Stimulated activated CD4-positive, alpha-beta T cell treated with anti-CD3 and anti-CD28 coated beads, Interleukin-4, amount 100 ng/mL, for 4 hours (primary cell): ENCODE measurements at regions not wholly inside any gene's neighbourhood (a gene's known extent, or its start where the extent isn't known, plus 50 kb on each side); places are given as distances from the start of the nearest gene placed in this dataset.

Experiments used
- DNase-seq, 2 experiments: peaks; one replicate each; pipeline ENCODE4 v3.0.0-alpha.2; 2020

DNA sequence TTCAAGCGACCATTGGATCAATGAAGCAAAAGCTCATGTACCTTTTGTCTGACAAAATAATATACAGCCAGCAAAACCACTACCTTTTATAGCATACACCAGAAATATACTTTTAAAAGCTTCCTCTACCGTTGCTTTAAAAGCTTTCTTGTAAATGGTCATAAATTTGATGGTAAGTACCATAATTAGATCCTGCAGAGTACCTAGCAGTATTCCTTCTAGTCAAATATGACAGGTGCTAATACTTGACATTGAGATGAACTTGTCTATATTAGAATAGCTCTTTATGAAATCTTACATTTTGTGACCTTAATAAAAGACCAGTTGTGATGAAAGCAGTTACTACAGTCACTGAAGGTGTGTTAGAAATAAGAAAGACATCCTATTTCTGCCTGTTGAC lies 340.5 kb upstream of the ANO3 start:
- DNase-seq = no peak

DNA sequence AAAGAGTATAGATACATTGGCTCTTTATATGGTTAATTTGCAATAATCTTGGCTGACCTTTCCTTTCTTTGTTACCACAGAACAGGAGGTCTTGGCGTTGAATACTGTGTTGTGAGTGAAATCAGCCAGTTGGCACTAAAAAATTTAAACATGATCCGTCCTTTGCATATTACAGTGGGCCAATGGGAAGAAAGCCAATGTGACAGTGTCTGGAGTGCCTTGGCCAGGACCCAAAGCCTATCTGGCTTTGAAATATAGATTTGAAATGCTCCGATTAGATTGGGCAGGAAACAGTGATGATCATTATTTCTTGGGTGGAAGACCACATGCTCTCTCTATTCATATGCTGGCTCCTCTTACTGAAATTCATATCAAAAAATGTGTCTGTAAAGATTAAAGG lies 339.6 kb upstream of the ANO3 start:
- no peak for DNase-seq

DNA sequence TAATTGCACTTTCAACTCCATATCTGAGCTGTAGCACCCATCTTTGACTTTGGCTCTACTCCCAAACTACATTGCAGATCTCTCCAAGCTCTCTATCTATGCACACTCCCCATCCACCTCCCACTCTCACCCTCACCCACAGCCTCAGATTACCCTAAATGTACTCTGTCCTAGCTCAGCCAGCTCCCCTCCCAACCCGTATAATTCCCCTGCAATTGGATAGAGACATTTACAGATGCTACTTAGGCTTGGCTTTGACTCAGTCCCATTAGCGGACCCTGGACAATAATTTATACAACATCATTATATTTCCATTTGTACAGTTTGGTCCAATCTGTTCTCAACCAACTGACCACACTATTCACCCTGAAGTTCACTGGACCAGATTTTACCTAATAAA lies 338.9 kb upstream of the ANO3 start:
- DNase-seq = no peak

DNA sequence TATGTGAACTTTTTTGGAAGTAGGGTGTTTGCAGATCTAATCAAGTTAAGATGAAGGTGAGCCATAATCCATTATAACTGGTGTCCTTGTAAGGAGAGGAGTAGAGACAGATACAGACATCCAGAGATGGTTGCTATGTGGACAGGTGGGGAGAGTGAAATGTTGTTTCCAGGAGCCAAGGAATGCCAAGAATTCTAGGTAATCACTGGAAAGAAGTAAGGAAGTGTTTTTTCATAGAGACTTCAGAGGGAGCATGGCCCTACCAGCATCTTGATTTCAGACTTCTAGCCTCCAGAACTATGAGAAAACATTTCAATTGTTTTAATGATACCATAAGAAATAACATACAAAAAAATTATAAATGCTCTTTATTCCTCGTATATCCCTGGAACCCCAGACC lies 320.5 kb upstream of the ANO3 start:
- no peak for DNase-seq

DNA sequence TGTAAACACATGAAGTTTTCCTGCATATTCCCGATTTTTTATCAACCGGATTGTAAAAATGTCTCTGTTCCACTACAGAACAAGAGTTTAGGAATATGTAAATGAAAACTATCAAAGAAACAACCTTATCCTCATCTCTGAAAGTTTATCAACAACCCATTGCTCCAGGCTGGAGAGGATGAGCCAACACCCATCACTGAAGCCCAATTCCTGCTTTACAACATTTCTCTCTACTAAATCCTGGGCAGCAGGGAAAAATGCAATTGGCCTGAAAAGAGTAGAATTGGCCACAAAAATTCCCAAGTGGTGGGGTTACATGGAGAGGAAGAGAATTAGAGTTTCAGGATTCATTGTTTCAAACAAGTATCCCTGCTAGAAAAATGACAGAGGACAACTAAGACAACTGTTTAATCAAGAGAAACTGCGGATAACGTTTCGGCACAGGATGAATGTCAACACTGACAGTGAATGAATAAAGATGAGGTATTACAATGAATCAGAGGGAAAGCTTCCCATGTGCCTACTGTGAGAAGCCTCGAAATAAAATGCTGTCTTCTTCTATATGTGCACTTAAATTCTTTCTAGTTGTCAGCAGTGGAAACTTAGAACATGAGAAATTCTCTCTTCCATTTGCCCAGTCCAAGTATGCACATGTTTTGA lies 317.3 kb upstream of the ANO3 start:
- no peak for DNase-seq

DNA sequence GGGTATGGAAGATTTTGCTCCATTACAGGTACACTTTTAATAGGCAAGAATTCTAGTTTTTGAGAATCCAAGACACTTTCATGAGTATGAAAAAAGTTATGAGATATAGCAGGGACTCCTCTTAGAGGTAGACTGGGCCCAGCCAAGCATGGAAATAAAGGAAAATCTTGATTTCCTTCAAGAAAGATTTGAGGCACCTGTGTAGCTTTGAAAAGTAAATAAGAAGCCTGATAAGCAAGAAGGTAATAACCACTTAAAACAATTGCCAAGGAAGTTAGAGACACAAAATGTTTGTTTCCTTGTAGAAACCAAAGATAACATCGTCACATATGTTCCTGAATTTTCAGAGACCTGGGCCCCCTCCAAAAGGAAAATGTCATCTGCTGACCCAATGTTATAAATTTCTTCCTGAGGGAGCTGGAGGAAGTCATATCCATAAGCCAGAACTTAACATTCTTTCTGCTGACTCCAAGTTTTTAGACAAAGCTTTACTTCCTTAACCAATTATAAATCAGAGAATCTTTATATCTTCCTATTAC lies 314.5 kb upstream of the ANO3 start:
- no peak for DNase-seq

DNA sequence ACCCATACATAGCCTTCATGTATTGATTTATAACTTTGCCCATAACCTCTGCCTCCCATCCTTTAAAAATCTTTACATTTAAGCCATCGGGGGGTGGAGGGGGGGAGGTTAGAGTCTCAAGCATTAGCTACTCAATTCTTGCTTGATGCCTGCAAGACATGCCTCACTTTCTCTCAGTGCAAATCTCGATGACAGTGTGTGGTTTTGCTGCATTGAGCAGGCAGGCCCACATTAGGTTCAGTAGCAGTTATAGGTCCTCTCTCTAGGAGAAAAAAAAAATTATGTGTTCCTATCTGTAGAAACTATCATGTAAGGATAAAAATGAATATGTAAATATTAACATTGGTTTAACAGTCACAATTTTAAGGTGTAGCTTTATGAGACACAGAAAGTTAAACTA lies 314.0 kb upstream of the ANO3 start:
- DNase-seq = no peak

DNA sequence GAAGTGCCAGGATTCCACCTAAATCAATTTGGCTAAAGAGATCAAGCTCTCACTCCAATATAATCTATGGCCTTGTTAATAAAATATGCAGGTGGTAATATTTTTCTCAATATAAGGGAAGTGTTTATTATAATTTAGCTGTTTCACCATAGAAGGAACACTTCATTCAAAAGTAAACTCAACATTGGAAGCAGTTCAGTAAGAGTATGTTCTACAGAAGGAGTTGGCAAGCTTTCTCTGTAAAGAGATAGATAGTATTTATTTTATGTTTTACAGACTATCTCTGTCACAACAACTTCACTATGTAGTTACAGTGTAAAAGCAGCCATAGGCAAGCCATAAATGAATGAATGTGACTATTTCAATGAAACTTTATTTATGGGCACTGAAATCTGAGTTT lies 313.6 kb upstream of the ANO3 start:
- DNase-seq = no peak

DNA sequence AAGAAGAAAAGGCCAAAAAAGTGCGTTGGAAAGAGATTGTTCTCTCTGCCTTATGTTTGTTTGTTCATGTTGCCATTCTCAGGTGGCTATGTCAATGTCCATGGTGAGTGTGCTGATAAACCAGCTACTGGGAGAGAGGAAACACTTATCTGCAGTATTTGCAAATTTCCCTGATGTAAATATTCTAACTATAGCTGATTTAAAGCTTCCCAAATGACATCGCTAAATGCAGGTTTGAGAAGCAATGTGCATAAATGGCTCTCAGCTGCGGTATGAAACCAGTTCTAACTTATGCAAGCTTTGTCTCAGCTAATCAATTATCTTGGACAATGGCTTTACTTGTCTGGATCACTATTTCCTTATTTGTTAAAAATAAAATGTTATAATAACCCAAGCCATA lies 312.5 kb upstream of the ANO3 start:
- DNase-seq = no peak

DNA sequence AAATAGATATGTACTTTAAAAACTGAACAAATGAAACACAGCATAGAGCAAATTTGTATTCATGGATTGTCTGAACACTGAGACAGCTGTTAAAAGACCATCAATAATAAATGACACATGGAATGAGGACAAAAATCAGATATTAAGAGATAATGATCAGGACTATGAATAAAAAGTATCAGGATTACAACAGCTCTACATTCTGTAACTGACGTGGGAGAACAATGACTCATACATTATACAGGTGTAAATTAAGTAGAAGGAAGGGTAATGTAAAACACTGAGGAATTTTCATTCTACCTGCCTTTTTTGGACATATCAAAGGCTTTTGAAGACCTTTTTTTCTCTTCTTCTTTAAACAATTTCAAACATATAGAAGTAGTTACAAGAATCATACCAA lies 310.9 kb upstream of the ANO3 start:
- no peak for DNase-seq

DNA sequence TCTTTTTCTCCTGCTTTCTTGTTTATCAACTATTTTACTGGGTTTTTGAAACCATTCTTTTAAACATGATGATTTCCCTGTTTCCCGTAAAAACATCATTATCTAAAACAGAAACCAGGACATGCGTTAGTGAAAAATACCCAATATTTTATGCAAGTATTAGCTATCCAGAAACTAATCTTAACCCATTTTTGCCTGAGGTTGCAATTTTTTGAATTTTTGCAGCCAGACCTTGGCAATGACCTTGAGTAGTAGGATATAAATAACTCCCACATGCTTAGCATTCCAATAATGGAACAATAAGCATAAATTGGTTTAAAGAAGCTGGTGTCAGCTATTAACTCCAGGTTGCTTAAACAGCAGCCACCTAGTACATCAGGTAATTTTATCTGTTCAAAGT lies 308.9 kb upstream of the ANO3 start:
- DNase-seq = no peak

DNA sequence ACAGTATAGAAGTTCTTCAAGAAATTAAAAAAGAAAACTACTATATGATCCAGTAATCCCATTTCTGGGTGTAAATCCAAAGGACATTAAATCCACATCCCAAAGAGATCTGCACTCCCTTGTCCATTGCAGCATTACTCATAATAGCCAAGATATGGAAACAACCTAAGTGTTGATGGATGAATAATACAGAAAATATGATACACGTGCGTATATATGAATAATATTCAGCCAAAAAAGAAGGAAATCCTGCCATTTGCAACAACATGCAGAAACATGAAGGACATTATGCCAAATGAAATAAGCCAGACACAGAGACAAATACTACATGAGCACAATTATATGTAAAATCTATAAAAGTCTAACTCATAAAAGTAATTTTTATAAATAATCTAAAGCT lies 306.3 kb upstream of the ANO3 start:
- no peak for DNase-seq

DNA sequence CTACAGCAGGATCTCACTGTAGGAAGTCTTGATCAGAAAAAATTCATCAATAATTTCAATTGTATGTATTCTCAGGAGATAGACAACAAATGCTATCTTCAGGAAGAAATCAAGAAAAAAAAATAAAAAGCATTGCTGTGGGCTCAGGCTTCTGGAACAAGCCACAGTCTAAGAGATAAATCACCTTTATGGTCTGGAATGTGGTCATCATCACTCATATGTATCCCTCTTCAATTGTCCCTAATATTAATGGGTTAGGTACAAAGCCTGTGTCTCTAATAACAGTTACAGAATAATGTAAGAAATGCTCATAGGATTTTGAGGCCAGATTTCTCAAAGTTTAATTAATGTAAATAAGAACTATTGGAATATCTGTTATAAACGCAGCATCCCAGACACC lies 305.9 kb upstream of the ANO3 start:
- no peak for DNase-seq

DNA sequence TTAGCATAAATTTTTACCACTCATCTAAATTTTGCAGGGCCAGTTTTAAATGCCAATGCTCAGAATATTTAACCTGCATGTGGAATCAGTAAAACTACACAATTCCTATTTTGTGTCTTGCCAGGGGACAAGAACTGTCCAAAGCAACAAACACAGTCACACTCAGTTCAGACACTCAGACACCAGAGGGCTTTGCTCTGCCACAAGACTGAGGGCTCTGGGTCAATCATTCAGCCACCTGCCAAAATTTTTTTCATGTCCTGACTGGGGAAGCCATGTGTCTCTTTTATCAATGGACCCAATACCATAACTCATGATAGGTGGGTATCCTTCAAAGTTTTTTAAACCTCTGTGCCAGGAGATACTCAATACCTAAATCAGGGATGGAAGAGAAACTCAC lies 304.0 kb upstream of the ANO3 start:
- no peak for DNase-seq

DNA sequence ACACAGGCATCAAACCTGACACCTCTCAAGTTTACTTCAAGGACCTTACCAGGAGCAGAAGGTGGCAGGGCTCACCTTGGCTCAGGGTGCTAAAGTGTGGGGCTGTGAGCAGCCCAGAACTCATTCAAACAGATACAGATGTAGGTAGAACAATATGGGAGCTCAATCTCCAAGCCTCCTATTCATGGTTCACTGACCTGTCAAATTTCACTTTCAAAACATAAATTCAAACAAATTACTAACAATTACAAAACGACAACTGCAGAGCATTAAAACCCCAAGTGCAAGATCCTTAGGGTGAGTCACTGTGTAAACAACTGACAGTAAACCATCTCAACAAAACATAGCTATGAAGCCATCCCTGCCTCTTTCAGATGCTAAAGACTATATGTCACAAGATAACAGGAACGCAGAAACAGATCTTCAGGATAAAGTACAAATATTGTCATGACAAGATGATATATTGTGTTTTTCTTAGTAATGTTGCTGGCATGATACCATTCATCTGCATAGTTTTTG lies 303.5 kb upstream of the ANO3 start:
- no peak for DNase-seq

DNA sequence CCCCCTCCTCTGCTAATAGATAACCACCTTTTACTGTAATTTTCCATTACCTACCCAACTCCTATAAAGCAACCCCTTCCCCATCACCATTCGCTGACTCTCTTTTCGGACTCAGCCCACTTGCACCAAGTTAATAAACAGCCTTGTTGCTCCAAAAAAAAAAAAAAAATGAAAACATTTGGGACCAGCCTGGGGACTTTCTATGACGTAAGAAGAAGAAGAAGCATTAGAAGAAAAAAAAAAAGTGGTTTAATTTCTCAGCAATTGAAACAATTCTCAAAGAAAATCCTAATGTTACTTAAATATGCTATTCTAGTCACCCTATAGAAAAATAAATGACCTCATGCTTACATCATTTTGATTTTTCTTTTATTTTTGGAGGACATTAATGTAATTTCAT lies 301.5 kb upstream of the ANO3 start:
- no peak for DNase-seq

DNA sequence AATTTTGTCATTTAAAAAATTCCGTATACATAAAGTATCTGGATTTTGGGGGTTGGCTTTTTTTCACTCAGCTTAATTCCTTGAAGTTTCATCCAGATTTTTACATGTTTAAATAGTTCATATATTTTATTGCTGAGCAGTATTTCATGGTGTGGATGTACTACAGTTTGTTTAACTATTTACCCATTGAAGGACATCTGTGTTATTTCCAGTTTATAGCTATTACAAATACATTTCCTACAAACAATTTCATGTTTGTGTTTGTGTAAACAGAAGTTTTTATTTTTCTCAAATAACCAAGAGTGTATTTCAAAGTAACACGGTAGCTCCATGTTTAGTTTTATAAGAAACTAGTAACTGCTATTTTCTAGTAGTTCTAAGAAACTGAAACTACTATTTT lies 299.7 kb upstream of the ANO3 start:
- no peak for DNase-seq

DNA sequence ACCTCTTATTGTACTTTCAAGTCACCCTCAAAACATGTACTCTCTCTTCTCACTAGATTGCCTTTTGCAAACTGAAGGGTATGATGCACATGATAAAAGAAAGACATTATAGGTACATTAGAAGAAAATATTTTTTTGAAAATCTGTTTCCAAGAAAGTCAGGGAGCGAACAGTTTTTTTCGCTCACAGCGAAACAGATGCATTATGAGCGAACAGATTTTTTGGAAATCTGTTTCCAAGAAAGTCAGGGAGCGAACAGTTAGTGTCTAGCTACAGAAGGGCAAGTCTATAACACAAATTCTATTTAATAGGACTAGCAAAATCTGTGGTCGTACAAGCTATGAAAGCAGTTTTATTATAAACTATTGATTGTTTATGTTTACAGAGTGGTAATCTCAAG lies 296.2 kb upstream of the ANO3 start:
- DNase-seq = no peak

DNA sequence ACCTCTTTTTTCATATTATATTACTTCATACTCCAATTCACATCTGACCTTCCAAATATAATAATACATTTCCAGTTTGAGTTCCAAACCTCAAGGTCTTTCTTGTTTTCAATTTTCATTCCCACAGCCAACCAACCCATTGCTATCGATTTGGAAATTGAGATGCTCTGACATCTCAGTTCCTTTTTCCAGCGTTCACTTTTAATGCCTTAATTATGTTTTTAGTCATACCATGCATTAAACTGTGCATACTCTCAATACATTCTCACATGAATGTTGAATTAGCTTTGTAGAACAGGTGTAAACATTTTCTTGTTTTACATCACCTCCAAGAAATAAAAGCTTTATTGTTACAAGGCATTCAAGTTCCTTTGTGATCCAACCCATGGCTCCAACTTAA lies 294.2 kb upstream of the ANO3 start:
- DNase-seq = no peak

DNA sequence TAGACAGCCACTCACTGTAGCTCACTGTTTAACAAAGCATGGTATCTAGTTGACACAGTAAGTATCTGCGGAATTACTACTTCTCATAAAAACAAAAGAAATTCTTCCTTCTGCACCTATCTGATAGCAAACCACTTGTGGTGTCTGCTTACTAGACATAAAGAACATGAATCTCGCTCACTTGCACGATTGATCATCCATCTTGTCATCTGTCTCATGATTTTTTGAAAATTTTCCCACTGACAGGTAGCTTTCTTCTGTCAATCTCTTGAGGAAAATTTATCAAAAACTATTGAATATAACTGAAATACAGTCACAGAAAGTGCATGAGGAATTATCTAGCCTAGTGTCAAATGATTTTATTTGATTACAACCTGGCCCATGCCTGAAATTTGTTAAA lies 291.6 kb upstream of the ANO3 start:
- no peak for DNase-seq

DNA sequence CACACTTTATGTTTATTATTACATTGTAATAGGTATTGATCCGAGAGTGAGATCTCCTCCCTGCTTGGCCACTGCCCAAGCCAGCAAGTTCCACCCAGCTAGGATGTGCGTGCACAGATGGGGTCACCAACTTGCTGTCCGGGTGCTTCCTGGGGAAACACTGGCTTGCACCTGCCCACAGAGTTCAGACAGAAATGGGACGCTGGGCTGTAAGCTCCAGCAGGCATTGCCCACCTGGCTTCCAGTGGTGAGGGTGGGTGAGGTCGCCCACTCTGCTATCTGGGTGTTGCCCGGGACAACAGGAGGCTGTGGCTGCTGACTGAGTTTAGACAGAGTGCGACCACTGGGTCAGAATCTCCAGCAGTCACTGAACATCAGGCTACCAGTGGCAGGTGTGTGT lies 289.8 kb upstream of the ANO3 start:
- no peak for DNase-seq

DNA sequence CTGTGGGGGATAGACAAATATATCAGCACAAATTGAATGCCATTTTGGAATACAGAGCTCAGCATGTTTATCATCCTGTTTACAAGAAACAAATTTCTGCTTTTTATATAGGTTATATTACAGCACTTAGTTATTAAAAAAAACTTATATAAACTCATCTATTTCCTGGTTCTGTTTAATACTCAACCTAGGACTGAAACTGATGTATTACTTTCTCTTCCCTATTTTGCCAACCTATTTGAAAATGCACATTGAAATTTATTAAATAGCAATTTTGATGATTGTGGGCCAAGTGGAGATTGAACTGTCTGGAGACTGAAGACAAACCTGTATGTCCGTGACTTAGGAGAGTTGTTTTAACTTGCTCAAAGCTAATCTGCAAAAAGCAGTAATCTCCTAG lies 288.3 kb upstream of the ANO3 start:
- DNase-seq = no peak

DNA sequence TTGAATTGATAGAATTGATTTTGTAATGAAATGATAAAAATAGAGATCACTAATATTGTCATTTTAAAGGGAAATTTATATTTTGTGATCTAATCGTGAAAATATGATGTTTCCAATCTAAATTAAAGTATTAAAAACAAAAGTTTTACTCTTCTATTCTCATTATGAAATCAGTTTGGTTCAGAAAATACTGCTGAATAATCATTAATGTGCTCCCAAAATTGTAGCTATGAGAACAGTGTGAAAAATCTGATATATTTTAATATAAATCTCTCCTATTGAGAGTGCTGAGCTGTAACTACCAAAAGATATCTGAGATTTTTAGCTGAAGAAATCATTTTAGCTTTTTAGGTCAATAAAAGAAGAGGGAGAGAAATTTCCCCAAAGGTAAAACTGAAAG lies 287.5 kb upstream of the ANO3 start:
- DNase-seq = no peak

DNA sequence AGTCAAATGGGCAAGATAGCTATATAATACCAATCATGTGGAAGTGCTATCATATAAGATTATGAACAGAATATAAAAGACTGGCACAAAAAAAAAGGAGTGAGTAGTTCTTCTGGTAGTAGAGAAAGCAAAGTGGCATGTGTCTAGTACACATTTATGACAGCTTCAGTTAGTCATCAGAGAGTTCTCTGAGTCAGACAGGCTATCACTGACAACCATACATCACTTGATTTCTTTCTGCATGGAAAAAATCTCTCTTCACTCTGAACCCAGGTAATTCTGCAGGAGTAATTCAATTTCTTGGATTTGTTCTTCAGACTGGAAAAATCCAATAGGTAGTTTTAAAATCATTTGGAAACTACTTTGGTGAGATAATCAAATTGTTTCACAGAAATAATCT lies 286.8 kb upstream of the ANO3 start:
- no peak for DNase-seq

DNA sequence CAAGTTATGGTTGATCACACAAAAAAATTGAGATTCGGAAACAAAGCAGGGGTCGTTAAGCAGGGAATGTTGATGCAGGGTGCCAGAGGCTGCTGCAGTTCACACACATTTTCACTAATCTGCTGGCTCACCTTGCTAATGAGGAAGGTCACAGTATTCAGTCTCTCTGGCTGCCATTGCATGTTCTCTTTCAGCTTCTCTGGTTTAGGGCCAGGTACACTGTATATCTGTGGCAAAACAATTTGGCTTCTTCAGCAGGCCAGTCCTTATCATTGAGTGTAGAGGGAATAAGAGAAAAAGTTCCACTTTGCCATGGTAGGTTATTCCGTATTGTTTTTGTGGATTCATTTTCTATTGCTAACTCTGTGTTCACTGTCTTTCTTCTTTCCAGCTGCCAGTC lies 283.7 kb upstream of the ANO3 start:
- no peak for DNase-seq
